GM12873 (cell line): ENCODE measurements at regions not wholly inside any gene's neighbourhood (a gene's known extent, or its start where the extent isn't known, plus 50 kb on each side); places are given as distances from the start of the nearest gene placed in this dataset.

Source experiments
- TF ChIP-seq, protein P1 (sequence below): IDR thresholded peaks from 2 replicates; pipeline ENCODE4 v1.5.1; 2012; ENCODE audit warnings: low read depth, mild to moderate bottlenecking, moderate library complexity, low read length, control low read depth; ENCODE audit not compliant: insufficient read depth; ENCODE audit errors: missing control alignments

DNA sequence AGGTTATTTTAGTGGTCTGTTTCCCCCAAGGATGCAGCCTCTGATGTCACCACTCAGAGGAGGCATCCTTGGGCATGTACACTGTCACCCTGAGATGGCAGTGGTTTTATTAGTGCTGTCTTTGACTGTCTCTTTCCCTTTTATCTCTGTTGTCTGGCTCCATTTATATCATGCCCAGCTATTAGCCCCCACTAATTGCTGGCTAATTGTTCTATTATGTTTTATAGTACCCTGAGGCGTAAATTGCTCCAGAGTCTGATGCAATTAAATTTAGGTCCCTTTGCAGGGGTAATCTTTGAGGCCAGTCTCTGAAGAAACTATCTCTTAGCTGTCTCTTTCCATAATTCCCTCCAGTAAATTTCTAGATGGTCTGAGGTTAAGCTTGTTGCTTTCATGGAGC, 301.0 kb upstream of the KLHL29 start:
- TF ChIP-seq, protein P1, sequence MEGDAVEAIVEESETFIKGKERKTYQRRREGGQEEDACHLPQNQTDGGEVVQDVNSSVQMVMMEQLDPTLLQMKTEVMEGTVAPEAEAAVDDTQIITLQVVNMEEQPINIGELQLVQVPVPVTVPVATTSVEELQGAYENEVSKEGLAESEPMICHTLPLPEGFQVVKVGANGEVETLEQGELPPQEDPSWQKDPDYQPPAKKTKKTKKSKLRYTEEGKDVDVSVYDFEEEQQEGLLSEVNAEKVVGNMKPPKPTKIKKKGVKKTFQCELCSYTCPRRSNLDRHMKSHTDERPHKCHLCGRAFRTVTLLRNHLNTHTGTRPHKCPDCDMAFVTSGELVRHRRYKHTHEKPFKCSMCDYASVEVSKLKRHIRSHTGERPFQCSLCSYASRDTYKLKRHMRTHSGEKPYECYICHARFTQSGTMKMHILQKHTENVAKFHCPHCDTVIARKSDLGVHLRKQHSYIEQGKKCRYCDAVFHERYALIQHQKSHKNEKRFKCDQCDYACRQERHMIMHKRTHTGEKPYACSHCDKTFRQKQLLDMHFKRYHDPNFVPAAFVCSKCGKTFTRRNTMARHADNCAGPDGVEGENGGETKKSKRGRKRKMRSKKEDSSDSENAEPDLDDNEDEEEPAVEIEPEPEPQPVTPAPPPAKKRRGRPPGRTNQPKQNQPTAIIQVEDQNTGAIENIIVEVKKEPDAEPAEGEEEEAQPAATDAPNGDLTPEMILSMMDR, result no peak

DNA sequence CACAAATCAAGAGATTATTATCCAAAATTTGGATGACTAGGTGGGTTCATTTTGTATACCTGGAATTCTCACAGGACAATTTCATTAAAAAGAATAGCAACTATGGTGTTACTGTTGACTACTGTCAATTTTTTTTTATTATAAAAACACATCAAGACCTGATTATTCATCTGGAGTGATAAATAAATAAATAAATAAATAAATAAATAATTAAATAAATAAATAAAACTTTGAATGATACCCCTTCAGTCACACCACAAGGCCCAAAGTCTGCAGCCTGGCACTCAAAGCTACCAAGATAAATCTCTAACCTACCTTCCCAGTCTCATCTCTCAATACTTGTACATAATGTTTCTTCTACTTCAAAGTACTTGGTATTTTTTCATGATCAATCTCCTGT, 294.0 kb upstream of the KLHL29 start:
- TF ChIP-seq, protein P1, result no peak

DNA sequence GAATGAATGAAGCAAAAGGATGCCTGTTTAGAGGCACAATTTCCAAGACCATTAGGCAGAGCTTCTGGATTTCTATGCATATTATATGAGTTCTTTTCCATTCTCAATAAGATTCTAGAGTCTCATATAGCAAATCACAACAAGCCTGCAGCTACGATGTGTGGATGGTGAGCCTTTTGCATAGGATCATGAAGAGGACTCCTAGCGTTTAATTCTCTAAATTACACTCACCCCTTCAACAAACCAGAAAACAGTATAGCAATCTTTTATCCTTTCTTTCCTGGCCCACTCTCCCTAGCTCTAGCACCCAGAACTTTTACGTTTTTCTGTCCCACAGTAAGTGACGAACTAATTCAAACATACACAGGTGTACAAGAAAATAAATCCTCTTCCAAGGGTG, 293.1 kb upstream of the KLHL29 start:
- TF ChIP-seq, protein P1, result peak; percentile 25

DNA sequence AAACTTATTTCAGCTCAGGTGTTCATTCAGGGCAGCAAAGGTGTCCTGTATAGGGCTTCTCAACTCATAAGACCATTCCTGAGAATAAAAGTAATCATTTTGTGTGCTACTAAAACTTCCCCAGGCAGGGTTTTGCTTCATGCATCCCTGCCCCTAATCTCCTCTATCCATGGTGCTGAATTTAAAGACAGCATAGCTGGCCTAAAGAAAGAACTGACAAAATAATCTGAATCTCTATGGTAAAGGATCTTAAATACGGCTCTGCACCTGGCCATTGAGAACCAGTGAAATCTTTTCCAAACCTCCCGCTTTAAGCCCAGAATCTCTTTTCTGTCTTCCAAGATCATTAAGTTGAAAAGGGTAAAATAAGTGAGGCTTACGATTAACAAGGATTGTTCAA, 292.1 kb upstream of the KLHL29 start:
- TF ChIP-seq, protein P1, result no peak

DNA sequence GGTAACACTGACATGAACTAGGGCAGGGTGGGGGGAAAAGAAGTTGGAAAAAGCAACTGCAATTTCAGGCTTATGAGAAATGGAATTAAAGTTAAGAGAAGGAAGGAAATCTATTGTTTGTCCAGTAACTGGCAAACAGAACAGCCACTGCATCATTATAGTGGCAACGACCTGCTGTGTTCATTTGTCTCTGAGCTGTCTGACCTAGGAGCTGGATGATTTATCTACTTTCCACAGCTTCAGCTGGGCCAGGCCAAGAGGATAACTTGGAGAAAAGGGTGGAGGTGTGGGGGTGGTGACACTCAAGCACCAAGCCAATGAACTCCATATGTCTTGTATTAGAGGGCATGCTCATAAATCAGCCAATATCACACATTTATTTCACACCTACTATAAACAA, 291.5 kb upstream of the KLHL29 start:
- TF ChIP-seq, protein P1, result no peak

DNA sequence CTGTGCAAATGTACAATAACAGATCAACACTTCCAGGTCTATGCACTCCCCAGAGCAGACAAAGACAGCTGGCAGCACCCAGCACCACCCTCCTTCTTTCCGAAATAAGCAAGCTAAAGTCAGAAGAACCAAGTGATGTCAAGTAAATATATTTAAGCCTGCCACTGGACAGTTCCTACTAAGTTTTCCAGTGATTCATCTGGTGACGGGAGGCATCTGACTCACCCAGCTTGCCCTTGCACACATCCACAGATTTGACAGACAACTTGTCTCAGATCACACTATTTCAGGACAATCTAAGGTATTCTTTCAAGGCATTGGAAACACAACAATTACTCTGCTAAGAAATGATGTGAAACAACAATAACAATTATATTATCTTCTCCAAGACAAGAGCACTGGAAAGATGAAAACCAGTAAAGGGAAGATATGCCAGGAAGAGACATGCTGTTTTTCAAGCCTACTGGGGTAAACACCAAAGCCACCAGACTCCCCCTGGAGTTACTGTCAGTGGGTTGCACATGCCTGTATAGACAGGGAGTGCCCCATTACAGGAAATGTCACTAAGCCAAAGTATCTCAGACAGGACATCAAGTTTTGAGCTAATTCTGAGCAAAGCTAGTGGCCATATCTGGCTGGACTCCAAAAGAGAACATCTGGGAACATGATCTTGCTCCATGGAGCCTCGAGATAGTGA, 287.9 kb upstream of the KLHL29 start:
- TF ChIP-seq, protein P1, result no peak

DNA sequence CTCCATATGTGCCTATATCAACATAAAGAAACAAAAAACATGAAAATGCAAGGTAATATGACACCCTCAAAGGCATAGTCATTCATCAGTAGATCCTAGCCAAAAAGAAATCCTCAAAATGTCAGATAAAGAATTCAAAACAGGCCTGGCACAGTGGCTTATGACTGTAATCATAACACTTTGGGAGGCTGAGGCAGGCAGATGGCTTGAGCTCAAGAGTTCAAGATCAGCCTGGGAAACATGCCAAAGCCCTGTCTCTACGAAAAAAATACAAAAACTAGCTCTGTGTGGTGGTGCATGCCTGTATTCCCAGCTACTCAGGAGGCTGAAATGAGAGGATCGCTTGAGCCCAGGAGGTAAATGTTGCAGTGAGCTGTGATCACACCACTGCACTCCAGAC, 284.6 kb upstream of the KLHL29 start:
- TF ChIP-seq, protein P1, result no peak

DNA sequence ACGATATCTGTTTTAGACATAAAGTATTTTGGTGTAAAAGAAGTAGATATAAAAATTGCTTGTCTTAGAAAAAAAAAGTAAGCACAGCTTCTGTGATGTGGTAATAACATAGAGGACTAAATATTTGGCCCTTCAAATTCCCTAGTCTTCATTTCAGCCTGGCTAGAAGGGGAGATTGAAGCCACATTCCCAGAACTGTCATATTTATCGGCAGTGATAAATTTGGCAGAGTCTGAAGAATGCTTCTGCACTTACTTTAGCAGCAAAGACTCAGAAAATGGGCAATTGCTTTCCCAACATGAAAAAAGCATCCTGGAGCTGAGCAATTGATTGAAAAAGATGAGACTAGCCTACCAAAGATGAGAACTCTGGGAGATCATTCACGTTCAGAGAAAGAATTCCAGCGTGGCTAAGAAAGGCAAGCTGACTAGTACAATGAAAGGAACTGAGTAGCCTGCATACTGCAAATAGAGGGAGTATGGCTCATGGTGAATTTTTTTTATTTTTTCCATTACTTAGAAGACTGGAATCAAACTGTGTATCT, 278.7 kb upstream of the KLHL29 start:
- TF ChIP-seq, protein P1, result no peak
